Kidney (tissue), 13 donors: ENCODE measurements at regions not wholly inside any gene's neighbourhood (a gene's known extent, or its start where the extent isn't known, plus 50 kb on each side); places are given as distances from the start of the nearest gene placed in this dataset.

Experiments
- DNase-seq, 5 donors: peaks; one replicate each; pipeline ENCODE4 v3.0.0-alpha.2; 2013 to 2020
- FAIRE-seq: peaks from 2 replicates; lab custom pipeline; 2012; peaks lifted over from hg19 to GRCh38; lab: Jason Lieb, UNC
- H3K27ac ChIP-seq, 2 donors: one replicate each; pipeline ENCODE4 v1.7.0; 2013; ENCODE audit warnings: low read depth in 2 of 2, low read length in 2 of 2, inconsistent platforms in 1 of 2
- H3K27me3 ChIP-seq: one replicate; pipeline ENCODE4 v1.7.1; 2013; ENCODE audit warnings: low read length, inconsistent platforms; ENCODE audit not compliant: control insufficient read depth, insufficient read depth
- H3K36me3 ChIP-seq, 3 donors: one replicate each; pipeline versions ENCODE4 v1.7.0 to v1.7.1; 2013; ENCODE audit warnings: low read length in 3 of 3, control low read depth in 1 of 3, inconsistent platforms in 1 of 3; ENCODE audit not compliant: insufficient read depth in 3 of 3, control insufficient read depth in 2 of 3
- H3K4me1 ChIP-seq, 3 donors: one replicate each; pipeline versions ENCODE4 v1.7.0 to v1.7.1; 2013; ENCODE audit warnings: low read length in 3 of 3, inconsistent platforms in 1 of 3, low read depth in 1 of 3; ENCODE audit not compliant: control insufficient read depth in 2 of 3, insufficient read depth in 2 of 3
- H3K4me3 ChIP-seq, 3 donors: one replicate each; pipeline versions ENCODE4 v1.7.0 to v1.8.1; 2013; ENCODE audit warnings: low read length in 3 of 3, control low read depth in 1 of 3, inconsistent platforms in 1 of 3
- H3K9ac ChIP-seq, 3 donors: one replicate each; pipeline versions ENCODE4 v1.7.0 to v1.7.1; 2013; ENCODE audit warnings: low read length in 3 of 3, control low read depth in 1 of 3, inconsistent platforms in 1 of 3
- H3K9me3 ChIP-seq, 3 donors: one replicate each; pipeline versions ENCODE4 v1.7.0 to v1.7.1; 2013; ENCODE audit warnings: low read length in 3 of 3, control low read depth in 1 of 3, inconsistent platforms in 1 of 3; ENCODE audit not compliant: control insufficient read depth in 2 of 3, insufficient read depth in 1 of 3
- intact Hi-C: fragments of 100-400 bp; cut with DNase I; formaldehyde crosslinking; loops from one replicate; pipeline ENCODE4 v1.11.1; 2022
- TF ChIP-seq, protein P1 (sequence below): IDR thresholded peaks from 3 replicates; pipeline ENCODE4 v1.5.1; 2012; ENCODE audit warnings: mild to moderate bottlenecking, moderate library complexity, borderline replicate concordance; ENCODE audit not compliant: insufficient read depth; ENCODE audit errors: extremely low read depth
- donor health status: control.
- donor health status: control.
- donor health status: control.
- donor health status: control.
- donor health status: control.
- donor health status: DM: yes; HTN: yes; CAD: no.
- donor health status: Normal renal cell carcinoma (clear cell type).

GRCh38 chr1:71269818-71270217 lies 189.0 kb upstream of the ZRANB2 start:
- intact Hi-C loops = no loop called here
- Histone ChIP-seq H3K9ac (no peak overlapping the region), H3K27ac (no peak overlapping the region), H3K27me3 (no peaks in the 10 kb centered on the region), H3K36me3 (no peaks in the 10 kb centered on the region), H3K4me1 (no peaks in the 10 kb centered on the region), H3K4me3 (no peak overlapping the region), H3K9me3 (no peaks in the 10 kb centered on the region)
- FAIRE-seq = no peak
- TF ChIP-seq, protein P1, sequence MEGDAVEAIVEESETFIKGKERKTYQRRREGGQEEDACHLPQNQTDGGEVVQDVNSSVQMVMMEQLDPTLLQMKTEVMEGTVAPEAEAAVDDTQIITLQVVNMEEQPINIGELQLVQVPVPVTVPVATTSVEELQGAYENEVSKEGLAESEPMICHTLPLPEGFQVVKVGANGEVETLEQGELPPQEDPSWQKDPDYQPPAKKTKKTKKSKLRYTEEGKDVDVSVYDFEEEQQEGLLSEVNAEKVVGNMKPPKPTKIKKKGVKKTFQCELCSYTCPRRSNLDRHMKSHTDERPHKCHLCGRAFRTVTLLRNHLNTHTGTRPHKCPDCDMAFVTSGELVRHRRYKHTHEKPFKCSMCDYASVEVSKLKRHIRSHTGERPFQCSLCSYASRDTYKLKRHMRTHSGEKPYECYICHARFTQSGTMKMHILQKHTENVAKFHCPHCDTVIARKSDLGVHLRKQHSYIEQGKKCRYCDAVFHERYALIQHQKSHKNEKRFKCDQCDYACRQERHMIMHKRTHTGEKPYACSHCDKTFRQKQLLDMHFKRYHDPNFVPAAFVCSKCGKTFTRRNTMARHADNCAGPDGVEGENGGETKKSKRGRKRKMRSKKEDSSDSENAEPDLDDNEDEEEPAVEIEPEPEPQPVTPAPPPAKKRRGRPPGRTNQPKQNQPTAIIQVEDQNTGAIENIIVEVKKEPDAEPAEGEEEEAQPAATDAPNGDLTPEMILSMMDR = no peak
- DNase-seq = no peak

DNA sequence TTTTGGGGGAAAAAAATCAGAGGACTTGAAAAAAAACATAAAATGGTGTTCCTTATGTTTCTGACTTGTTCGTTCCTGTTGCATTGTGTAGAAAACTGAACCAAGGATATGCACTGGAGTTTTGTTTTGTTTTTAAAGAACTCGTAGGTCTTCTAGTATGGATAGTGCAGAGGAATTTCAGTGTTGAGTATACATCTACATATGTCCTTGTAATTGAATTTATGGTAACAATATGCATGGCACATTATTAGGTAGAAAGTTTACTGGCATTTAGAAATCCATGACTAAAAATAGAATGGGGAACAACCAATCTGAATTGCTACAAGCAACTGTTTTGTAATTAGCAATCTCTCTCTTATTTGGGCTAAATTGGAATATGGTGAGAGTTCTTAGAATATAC lies 188.3 kb upstream of the ZRANB2 start:
- FAIRE-seq = no peak
- Histone ChIP-seq H3K4me1 (no peaks in the 10 kb centered on the region), H3K9me3 (no peaks in the 10 kb centered on the region), H3K27ac (no peak overlapping the region), H3K9ac (no peak overlapping the region), H3K4me3 (no peak overlapping the region), H3K36me3 (no peaks in the 10 kb centered on the region), H3K27me3 (no peaks in the 10 kb centered on the region)
- DNase-seq = no peak
- intact Hi-C loops = no loop called here
- TF ChIP-seq, protein P1 = no peak

- TF ChIP-seq, protein P1 = no peak
- no peaks in the 10 kb centered on the region for H3K9me3 ChIP-seq
- H3K27me3 ChIP-seq = no peaks in the 10 kb centered on the region
- no peak overlapping the region for H3K4me3 ChIP-seq
- no peak for DNase-seq
- no peaks in the 10 kb centered on the region for H3K4me1 ChIP-seq
- FAIRE-seq = no peak
- no peak overlapping the region for H3K27ac ChIP-seq
- no peak overlapping the region for H3K9ac ChIP-seq
- intact Hi-C loops = no loop called here
- H3K36me3 ChIP-seq = no peaks in the 10 kb centered on the region
Measured at GRCh38 chr1:71267220-71267619, 186.4 kb upstream of the ZRANB2 start.

DNA sequence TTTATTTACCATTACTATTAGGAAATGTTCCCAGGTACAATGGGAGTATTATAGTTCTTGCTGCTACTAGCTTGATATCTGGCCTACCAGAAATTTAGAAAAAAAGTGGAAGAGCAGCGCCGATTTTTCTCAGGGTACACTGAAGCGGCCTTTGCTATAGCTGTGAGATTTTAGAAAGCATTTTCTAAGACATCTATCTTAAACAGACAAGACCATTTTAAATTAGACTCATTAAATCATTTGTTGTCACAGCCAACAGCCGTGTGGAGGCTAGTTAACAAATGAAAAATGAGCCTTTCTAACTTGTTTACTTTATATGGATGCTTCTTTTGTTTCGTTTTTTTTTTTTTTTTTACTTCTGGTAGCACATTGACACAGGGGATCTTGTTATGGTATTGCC lies 183.2 kb upstream of the ZRANB2 start:
- H3K4me3 ChIP-seq = no peak overlapping the region
- FAIRE-seq (no peak), DNase-seq (peak in 2 of 5 donors; percentile 24 to 28)
- no peak overlapping the region for H3K27ac ChIP-seq
- no peaks in the 10 kb centered on the region for H3K27me3 ChIP-seq
- no peak overlapping the region for H3K9ac ChIP-seq
- intact Hi-C loops = no loop called here
- H3K36me3 ChIP-seq = no peaks in the 10 kb centered on the region
- H3K9me3 ChIP-seq = no peaks in the 10 kb centered on the region
- TF ChIP-seq, protein P1 = no peak
- H3K4me1 ChIP-seq = no peaks in the 10 kb centered on the region
